MCF 10A (cell line): ENCODE measurements at regions not wholly inside any gene's neighbourhood (a gene's known extent, or its start where the extent isn't known, plus 50 kb on each side); places are given as distances from the start of the nearest gene placed in this dataset.

Experiments used
- BruUV-seq: library from RNA; stranded (reverse); fragments of 400-500 nt; replicated peaks from 2 replicates; lab custom pipeline; 2021; lab: Mats Ljungman, UMichigan
- CTCF ChIA-PET: fragments of 300-600 bp; sonication (Branson Sonifier 250); formaldehyde crosslinking; extraction: SDS; loops from one replicate; lab custom pipeline; 2021; ENCODE audit warnings: antibody characterized with exemption, inconsistent platforms; lab: Yijun Ruan, JAX
- POLR2A ChIA-PET: fragments of 300-600, 350-650 bp; sonication (Branson Sonifier 250); formaldehyde crosslinking; extraction: SDS; loops from one replicate; lab custom pipeline; 2020; ENCODE audit warnings: antibody characterized with exemption, inconsistent platforms; lab: Yijun Ruan, JAX
- DNase-seq: peaks from one replicate; pipeline ENCODE4 v3.0.0-alpha.2; 2018; ENCODE audit not compliant: unreplicated experiment
- H3K27ac Mint-ChIP-seq: one replicate; pipeline ENCODE4 v1.8.0; 2022; ENCODE audit warnings: mild to moderate bottlenecking, low read depth, mixed read lengths; ENCODE audit not compliant: unreplicated experiment
- H3K27me3 Mint-ChIP-seq: one replicate; pipeline ENCODE4 v1.8.0; 2022; ENCODE audit warnings: mixed read lengths; ENCODE audit not compliant: insufficient read depth, unreplicated experiment
- H3K36me3 Mint-ChIP-seq: one replicate; pipeline ENCODE4 v1.8.0; 2022; ENCODE audit warnings: mild to moderate bottlenecking, moderate library complexity, mixed read lengths; ENCODE audit not compliant: insufficient read depth, unreplicated experiment
- H3K4me1 Mint-ChIP-seq: one replicate; pipeline ENCODE4 v1.8.0; 2022; ENCODE audit warnings: mixed read lengths; ENCODE audit not compliant: insufficient read depth, unreplicated experiment
- H3K4me3 Mint-ChIP-seq: one replicate; pipeline ENCODE4 v1.8.0; 2022; ENCODE audit warnings: mild to moderate bottlenecking, moderate library complexity, mixed read lengths; ENCODE audit not compliant: unreplicated experiment
- H3K9me3 Mint-ChIP-seq: one replicate; pipeline ENCODE4 v1.8.0; 2022; ENCODE audit warnings: mixed read lengths; ENCODE audit not compliant: unreplicated experiment
- CTCF ChIP-seq: fragments of 200-600 bp; IDR thresholded peaks from one replicate; pipeline ENCODE4 v1.8.0; 2022; ENCODE audit warnings: antibody characterized with exemption, mild to moderate bottlenecking; ENCODE audit not compliant: unreplicated experiment
- intact Hi-C: fragments of 100-400 bp; cut with micrococcal nuclease; formaldehyde crosslinking; loops from 2 replicates; pipeline ENCODE4 v1.14.1; 2022

- BruUV-seq, result no TSS peak
- H3K36me3 Mint-ChIP-seq, result no peaks in the 10 kb centered on the region
- peaks cover 7% of the 10 kb centered on the region for H3K9me3 Mint-ChIP-seq
- ChIA-PET POLR2A (no interaction called here), CTCF (interaction anchor here (0.6 kb wide), 1 partner anchor 1837 kb away, joined by 3 read pairs; no protein-coding TSS in a partner anchor)
- intact Hi-C loops, result no loop called here
- peaks cover 18% of the 10 kb centered on the region for H3K4me1 Mint-ChIP-seq
- H3K27me3 Mint-ChIP-seq, result no peaks in the 10 kb centered on the region
- no peak for DNase-seq
- H3K27ac Mint-ChIP-seq, result no peak overlapping the region
- no peak overlapping the region for H3K4me3 Mint-ChIP-seq
- TF ChIP-seq CTCF, result no peak
These were observed 678.9 kb upstream of the FANCL start for GRCh38 chr2:58920001-58920400.

GRCh38 chr2:58919316-58919715 lies 678.2 kb upstream of the FANCL start:
- Mint-ChIP-seq H3K36me3 (no peaks in the 10 kb centered on the region), H3K9me3 (no peaks in the 10 kb centered on the region), H3K4me3 (no peak overlapping the region), H3K4me1 (peaks cover 13% of the 10 kb centered on the region), H3K27ac (no peak overlapping the region), H3K27me3 (no peaks in the 10 kb centered on the region)
- intact Hi-C loops, result no loop called here
- TF ChIP-seq CTCF, result no peak
- no TSS peak for BruUV-seq
- DNase-seq, result no peak
- CTCF ChIA-PET, result interaction anchor here (0.6 to 0.7 kb wide), 2 partner anchors 582 to 1838 kb away, joined by 3 read pairs; no protein-coding TSS in a partner anchor
- POLR2A ChIA-PET, result no interaction called here

- ChIA-PET CTCF (interaction anchor here (0.6 kb wide), 2 partner anchors 25 to 495 kb away, joined by 3 read pairs; no protein-coding TSS in a partner anchor), POLR2A (no interaction called here)
- H3K4me3 Mint-ChIP-seq, result no peak overlapping the region
- DNase-seq, result no peak
- no peaks in the 10 kb centered on the region for H3K9me3 Mint-ChIP-seq
- H3K27ac Mint-ChIP-seq, result no peak overlapping the region
- H3K4me1 Mint-ChIP-seq, result peaks cover 4% of the 10 kb centered on the region
- no peaks in the 10 kb centered on the region for H3K27me3 Mint-ChIP-seq
- H3K36me3 Mint-ChIP-seq, result no peaks in the 10 kb centered on the region
- no TSS peak for BruUV-seq
- no peak for TF ChIP-seq CTCF
- intact Hi-C loops, result no loop called here
These were observed 677.0 kb upstream of the FANCL start for GRCh38 chr2:58918141-58918540.

- no peaks in the 10 kb centered on the region for H3K9me3 Mint-ChIP-seq
- H3K27me3 Mint-ChIP-seq, result no peaks in the 10 kb centered on the region
- no peaks in the 10 kb centered on the region for H3K4me1 Mint-ChIP-seq
- H3K27ac Mint-ChIP-seq, result no peak overlapping the region
- POLR2A ChIA-PET, result no interaction called here
- intact Hi-C loops, result no loop called here
- CTCF ChIA-PET, result interaction anchor here (0.6 kb wide), 1 partner anchor 495 kb away, joined by 3 read pairs; no protein-coding TSS in a partner anchor
- no TSS peak for BruUV-seq
- no peak overlapping the region for H3K4me3 Mint-ChIP-seq
- DNase-seq, result no peak
- no peak for TF ChIP-seq CTCF
- H3K36me3 Mint-ChIP-seq, result no peaks in the 10 kb centered on the region
These were observed 676.5 kb upstream of the FANCL start for GRCh38 chr2:58917596-58917995.
